CD4-positive, alpha-beta T cell treated with Interleukin-15 for 4 hours (primary cell): ENCODE measurements at regions not wholly inside any gene's neighbourhood (a gene's known extent, or its start where the extent isn't known, plus 50 kb on each side); places are given as distances from the start of the nearest gene placed in this dataset.

Experiments used
- DNase-seq: peaks from one replicate; pipeline ENCODE4 v3.0.0-alpha.2; 2020; ENCODE audit warnings: low spot score

DNA sequence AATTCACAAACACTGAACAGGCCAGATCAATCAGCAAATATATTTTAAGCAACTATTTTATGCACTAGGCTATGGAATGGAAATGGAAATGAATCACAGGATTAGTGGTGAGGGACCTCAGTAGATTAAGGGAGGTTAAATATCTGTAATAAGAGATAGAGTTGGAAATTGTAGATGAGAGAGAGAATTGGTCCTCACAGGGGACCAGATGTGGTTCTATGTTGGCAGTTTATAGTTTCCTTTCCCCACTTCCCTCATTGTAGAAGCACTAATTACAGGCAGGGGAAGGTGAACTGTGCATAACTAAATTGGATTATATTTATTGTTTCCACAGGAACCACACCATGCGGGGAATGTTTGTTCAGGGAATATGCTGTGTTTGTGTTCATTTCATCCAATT is 496.2 kb downstream of the ARHGEF28 start:
- no peak for DNase-seq

DNA sequence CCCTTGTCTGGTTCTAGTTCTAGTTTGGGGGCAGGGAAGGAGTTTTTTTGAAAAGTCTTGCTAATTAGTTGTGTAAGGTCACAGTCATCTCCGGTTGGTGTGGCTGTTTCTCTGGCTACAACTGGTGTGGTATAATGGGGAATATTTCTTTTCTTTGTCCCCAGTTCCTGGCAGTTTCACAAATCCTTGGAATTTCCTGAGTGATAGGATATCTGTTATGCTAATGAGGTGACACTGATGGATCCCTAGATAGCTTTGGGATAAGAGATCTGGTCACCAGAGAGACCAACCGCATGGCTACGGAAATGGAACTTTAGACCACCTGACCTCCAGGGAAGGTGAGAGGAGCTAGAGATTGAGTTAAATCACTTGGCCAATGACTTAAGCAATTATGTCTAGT is 494.6 kb downstream of the ARHGEF28 start:
- no peak for DNase-seq

DNA sequence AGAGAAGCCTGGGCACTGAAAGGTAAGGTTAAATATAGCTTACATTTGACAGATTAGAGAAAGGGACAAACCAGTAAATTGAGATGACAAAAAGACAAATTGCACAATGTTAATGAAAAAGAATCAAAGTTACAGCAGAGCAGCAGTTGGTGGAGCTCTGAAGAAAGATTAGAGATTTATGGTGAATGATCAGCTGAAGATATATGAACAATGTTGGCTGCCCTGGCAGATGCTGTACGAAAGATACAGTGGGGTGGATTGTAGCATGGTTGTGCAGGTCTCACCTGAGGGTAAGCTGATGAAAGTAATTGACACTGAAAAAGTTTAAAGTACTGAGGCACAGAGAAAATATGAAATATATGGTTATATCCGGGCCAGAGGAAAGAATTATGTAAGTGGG is 492.1 kb downstream of the ARHGEF28 start:
- no peak for DNase-seq

DNA sequence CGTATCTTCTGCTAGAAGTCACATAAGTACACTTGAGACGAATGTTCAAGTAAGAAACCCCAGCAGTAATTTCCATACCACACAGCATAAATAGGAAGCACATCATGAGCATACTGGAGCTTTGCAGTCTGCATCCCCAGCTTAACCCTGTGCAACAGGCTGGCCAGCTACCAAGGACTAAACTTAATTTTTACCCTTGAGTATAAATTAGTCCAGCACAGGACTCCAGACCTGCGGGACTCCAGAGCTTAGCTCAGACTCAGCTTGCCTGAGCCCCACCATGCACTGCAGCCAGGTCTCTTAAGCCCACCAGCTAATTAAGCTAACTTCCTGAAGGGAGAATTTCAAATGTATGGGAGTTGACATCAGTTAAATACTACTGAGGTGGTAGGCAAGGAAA is 491.0 kb downstream of the ARHGEF28 start:
- DNase-seq: no peak

DNA sequence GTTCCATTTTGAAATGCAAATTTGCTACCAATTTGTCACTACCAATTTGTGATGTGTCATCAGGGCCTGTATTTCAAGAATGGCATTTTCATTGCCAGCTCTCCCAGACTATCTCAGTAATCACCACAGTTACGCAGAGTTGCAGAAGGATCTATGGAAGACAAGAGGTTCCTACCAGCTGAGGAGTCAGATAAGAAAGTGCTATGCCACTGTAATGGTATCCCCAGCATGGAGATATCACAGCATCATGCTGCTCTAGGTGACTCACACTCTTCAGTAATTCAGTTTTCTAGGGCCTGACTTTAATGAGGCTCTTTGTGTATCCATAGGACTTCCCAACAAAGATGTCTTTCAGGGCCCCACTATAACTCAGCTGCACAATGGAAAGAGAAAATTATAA is 490.3 kb downstream of the ARHGEF28 start:
- DNase-seq: no peak

DNA sequence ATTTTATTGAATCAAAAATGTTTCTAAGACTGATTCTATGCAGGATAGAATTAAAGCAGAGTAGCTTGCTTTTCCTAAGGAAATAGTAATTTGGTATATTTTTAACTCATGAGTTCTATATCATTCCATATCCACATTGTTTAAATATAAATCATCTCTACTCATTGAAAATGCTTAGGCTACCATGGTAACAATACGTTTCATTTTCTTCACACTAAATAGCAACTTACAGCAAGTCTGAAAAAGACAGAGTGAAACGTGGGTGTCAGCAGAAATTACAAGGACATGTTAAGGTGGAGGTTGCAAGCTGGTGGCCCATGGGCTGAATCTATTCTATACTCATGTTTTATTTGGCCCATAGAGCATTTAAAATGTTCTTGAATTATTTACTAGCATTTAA is 487.9 kb downstream of the ARHGEF28 start:
- no peak for DNase-seq

DNA sequence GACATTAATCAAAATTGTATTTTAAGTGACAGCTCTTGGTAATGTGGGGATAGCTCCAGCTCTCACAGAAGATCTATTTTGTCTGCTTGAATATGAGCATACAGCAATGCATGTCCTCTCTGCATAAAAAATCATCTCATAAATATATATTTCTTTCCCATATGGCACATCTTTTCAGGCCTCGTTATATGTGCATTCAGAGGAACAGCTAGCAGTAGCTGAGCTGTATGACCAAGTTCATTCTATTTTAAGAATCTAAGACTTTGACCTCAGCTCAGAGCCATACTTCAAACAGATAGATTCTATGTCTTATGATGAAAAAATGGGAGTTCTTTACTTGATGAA is 487.2 kb downstream of the ARHGEF28 start:
- no peak for DNase-seq

DNA sequence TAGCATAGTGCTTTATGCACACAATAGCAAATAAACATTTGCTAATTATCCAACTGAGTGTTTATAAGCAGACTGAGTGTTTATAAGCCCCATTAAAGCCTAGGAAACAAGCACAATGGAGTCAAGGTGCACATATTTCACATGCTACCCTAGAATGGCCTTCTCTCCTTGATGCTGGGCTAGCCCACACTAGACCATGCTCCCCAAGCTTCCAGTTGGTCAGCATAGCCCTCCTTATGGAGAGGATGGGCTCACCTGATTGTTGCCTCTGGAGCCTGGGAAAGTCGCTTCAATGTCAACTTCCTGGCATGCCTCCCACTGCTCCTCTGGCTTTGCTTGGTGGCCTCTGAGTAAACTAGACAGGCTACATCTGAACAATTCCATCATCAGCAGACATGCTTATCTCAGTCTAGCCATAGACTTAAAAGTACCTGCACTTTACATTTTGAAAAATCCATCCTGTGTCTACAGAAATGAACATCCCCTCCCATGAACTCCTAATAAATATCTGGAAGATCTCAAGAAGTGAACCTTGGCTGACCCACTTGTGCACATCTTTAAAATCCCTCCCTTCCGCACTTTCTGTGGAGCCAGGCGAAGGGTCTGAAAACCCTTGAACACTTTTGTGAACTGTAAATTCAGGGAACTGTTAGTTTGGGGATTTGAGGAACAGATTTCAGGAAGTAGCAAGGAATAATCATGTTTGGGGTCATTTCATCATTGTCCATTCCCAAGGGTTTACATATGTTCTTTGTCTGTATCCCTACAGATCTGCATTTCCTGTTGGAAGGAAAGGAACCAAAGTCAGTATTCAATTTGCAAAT is 486.6 kb downstream of the ARHGEF28 start:
- no peak for DNase-seq

DNA sequence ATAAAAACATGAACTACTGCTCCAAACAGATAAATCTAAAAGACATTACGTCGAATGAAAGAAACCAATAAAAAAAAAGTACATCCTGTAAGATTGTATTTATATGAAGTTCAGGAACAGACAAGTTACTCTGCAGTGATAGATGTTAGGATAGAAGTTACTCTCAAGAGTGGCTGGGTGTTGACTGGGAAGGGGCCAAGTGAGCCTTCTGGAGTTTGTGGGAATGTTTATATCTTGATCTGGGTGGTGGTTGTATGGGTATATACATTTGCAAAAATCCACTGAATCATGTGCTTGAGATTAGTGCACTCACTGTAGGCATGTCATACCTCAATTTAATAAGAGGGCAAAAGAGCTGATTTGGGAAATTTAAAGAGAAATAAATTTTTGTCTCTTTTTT is 485.8 kb downstream of the ARHGEF28 start:
- no peak for DNase-seq

DNA sequence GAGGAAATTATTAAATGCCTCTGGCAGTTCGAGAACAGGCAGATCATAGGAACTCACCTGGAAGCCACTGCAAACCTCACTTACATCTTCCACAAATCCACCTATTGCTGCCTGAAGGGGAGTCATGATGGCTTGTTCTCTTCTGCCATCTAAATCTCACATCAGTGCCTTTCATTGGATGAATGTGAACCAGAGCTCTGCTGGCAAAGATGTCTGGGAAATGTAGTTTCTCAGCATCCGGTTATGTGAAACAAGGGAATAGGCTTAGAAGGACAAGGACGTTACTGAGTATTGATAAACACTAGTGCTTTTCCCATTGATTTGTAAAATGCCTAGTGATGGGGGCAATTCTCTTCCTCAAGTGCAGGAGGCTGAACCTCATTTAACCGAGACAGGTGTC is 483.3 kb downstream of the ARHGEF28 start:
- DNase-seq: no peak

DNA sequence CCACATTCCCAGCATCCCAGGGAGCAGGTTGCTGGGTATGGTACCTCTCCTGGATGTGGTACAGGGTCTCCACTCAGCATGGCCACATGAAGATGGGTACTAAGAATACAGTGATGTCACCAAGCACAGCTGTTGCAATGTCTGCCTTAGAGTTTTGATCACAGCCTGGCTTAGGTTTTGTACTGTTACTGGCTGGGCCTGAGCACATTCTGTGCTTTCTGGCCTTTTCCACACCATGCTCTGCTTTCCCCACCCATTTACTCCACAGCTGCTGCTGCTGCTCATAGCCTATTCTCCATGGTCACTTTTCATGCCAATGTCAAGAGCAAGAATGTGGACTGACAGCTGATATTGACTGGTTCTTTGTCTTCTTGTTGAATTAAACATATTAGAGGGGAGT is 481.9 kb downstream of the ARHGEF28 start:
- DNase-seq: no peak

DNA sequence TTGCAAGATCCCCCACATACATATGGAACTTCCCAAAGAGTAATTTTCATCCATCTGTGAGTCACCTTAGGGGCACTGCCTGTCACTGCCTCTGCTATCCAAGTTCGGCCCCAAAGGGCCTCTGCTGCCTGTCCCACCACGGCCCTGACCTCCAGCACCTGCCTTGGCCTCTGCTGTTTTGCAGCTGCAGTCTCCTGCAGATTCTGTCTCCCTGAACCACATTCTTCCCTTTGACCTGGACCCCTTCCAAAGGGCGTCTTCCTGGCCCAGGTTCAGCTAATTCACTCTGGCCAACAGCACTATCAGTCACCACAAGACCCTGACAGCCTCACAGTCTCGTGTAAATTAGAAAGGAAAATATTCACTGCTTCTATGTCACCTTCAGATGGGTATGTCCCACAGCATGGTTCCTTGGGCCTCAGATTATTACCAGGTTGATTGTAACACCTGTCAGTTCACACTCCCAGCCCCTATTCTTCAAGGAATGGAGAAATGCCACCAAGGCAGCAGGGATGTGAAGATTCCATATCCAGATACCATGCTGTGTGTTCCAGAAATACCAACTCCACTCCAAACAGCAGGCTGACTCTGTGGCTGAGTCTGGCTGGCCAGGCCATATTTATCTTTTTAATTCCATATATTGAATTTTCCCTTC is 479.3 kb downstream of the ARHGEF28 start:
- DNase-seq: no peak

DNA sequence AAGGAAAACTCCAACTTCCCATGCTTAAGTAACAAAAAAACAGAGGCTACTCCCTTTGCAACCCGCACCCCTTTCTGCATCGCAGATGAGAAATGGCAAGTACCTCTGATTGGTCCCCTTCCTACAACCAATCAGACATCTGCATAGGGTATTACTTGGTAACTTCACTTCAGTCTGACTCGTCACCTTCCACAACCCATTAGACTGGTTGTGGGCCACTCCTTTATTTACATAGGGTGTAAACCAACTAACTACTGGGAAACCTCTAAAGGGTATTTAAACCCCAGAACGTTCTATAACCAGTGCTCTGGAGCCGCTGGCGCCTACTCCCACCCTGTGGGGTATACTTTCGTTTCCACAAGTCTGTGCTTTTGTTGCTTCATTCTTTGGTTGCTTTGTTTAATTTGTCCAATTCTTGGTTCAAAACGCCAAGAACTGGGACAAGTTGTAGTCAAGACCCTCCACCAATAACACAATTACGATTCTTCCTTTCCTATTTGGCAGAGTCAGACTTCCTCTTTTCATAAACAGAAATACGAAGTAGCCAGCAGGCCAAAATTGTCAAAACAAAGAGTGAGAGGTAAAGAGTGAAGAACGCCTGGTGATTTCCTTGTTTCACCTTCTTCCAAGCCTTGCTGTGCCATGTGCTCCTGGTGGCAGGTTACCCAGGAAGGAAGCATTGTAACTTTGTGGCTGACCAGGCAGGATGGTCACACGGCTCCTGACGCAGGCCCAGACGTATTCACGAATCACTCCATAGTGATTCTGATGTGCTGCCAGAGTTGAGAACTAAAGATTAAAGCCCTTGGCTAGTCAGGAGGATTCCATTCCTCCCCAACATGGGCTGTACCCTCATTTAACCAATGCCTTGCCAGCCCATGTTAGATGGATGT is 477.4 kb downstream of the ARHGEF28 start:
- DNase-seq: no peak

DNA sequence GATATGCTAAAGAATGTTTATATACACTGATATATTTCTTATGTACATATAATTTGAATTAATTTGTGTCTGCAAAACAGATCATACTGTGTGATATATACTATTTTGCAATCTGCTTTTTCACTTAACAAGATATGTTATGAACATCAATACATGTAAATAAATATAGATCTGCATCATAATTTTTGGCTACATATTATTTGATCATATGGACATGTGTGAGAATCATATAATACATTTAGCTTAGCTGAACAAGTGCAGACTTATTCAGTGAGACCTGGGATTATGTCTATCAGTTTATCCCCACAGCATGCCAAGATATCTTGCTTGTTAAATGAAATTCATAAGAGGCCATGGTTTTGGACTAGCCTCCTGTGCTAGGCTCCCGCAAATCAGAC is 474.3 kb downstream of the ARHGEF28 start:
- no peak for DNase-seq

DNA sequence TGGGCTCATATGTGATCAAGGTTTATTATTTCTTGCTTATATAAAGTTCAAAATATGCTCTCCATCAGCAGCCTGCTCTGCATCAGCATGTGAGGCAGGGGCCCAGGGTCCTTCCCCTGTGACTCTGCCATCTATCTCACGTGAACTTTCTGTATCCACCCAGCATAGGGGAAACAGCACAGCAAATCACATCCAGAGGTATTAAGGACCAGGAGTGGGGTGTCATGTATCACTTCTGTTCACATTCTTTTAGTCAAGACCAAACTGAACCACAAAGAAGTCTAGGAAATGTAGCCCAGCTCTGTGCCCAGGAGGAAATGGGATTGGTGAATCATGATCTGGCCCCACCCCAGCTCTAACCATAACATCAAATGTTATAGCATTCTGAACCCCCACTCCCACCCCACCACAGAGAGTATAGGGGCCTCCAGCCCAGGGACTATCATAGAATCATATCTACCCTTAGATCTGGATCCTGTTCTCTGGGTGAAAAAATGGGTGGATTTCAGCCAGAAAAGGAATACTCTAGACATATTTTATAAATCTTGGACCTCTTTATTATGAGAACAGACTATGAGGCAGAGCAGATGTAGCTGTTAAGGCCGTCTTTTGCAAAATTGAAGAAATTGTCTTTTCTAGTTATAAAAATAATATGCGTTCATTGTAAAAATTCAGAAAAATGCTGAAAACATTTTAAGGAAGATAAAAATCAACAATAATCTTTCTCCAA is 473.7 kb downstream of the ARHGEF28 start:
- no peak for DNase-seq

DNA sequence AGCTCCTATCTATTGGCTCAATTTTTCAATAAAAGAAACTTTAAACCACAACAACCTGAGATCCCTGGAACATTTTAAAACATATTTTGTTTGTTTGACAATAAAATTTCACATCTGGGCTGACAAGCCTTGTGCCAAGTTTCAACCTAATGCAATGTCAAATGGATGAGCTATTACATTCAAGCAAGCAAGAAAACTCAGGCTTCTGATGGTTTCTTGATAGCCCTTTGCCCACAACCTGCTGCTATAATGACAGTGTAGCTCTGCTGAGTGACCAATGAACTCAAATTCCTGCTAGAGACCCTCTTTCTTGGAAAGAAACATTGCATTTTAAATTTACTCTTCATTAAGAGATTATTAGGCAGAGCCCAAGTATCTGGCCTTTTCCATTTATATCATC is 472.9 kb downstream of the ARHGEF28 start:
- DNase-seq: no peak

DNA sequence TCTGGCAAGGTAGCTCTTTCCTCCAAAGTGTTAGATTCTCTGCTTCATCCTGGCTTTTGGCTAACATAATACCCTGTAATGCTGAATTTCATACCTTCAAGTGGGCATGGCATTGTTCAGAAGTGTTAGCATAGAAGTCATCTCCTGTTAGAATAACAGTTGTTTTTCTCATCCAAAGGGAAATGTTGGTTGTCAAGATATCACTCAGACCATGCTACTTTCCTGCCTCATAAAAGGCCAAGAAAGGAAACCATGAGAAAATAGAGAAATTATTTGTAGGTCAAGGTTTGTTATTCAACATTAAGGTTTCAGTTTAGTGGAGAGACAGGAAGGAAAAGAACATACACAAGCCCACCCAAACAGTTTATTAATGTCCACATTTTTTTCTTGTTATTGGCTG is 472.5 kb downstream of the ARHGEF28 start:
- DNase-seq: no peak

DNA sequence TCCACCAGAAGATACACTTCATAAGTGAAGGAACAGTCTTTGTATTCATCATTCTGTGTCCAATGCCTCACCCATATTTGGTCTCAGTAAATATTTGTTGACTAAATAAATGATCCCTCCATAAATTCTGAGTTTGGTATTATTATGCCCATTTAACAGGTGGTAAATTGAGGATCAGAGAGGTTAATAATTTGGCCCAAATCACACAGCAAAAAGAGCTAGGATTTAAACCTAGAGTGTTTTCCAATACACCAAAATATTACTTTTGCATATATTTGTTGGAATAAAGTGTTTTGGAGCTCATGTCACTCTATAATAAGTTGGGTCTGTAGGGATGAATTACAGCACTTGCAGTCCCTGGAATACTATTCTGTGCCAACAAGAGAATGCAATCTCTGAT is 470.3 kb downstream of the ARHGEF28 start:
- DNase-seq: no peak

DNA sequence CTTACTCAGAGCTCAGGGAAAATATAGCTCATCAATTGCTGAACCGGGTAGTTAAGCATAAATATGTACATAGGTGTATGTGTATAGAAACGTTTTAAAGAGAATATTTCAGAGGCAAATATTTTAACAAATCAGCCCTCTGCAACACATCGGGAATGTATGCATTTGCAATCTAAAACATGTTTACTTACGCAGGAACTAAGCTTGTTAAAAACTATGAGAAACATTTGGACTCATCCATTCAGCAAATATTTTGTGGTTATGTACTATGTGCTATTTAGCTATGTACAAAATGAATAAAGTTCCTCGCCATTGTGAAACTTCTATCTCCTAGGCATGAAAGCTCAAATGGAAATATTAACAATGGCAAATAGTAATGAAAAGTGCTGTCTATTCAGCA is 469.9 kb downstream of the ARHGEF28 start:
- no peak for DNase-seq

DNA sequence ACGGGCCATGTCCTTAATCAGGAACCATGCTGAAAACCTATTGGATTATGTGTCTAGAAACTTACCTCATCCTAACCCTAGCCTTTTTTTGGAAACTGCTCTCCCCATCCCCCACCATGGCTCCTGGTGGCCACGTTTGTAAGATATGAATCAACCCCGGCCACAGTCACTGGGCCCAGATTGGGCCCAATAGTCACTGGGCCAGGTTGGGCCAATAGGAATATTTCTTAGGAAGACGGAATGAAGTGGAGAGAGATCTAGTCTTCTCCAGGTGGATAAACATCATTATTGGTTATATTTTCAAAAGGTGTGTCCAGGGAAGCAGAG is 468.7 kb downstream of the ARHGEF28 start:
- DNase-seq: no peak

DNA sequence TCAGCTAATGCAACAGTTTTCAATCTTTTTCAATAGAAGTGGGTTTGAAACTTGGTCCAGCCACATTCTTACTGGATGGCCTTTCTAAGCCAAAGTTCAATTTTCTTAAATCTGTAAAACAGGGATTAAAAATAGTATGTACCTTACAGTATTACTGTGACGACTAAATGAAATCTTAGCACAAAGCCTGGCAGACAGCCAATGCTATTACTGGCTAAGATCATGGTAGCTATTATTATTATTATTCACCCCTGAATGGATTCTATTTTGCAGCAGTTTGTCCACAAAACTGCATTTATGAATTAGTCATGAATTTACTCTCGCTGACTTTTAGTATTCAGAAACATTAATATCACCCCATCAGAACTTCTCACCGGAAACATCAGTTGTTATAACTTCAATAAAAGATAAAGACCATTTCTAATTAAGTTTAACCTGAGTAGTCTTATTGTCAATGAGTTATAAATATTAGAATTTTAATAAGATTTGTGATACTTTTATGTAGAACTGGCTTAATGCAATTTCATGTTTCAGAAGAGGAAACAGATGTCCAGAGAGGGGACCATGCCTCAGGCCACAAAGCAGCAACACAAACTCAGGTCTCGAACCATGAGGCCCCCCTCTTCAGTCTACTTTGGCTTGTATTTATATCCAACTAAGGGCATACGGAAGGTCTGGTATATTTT is 468.2 kb downstream of the ARHGEF28 start:
- no peak for DNase-seq

DNA sequence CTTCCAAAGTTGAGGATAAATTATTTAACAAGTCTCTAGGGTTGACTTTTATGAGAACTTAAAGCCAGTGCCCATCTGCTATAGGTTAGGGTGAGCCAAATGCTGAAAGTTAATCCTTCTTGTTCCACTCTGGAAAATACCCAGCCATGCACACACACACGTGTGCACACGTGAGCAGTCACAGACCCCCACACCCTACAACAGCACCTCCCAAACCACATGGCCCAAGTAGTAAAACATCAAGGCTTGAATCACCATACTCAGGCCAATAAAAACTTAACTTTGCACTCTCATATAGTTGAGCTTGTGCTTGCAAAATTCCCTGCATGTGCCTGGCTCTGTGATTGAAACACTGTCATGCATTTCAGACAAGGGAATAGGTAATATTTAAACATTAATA is 467.6 kb downstream of the ARHGEF28 start:
- no peak for DNase-seq
